GM21619 (cell line): ENCODE measurements at regions not wholly inside any gene's neighbourhood (a gene's known extent, or its start where the extent isn't known, plus 50 kb on each side); places are given as distances from the start of the nearest gene placed in this dataset.
"Not testable (repeated sequence)": the region's sequence is repeated elsewhere in the genome, so short reads cannot be mapped to it uniquely, and the experiment has no call there.

ENCODE experiments used
- ATAC-seq: cut with Tn5 transposase; IDR thresholded peaks from one replicate; pipeline ENCODE4 v1.9.1; 2021; ENCODE audit not compliant: unreplicated experiment

GRCh38 chr1:221602830-221603229 is 139.1 kb downstream of the DUSP10 start:
- no peak for ATAC-seq

GRCh38 chr1:221604390-221604789 is 137.5 kb downstream of the DUSP10 start:
- not testable (repeated sequence) for ATAC-seq

GRCh38 chr1:221604948-221605347 is 136.9 kb downstream of the DUSP10 start:
- no peak for ATAC-seq

- no peak for ATAC-seq
Observed at GRCh38 chr1:221605569-221605968, 136.3 kb downstream of the DUSP10 start.

- ATAC-seq, result no peak
Observed at GRCh38 chr1:221606256-221606655, 135.6 kb downstream of the DUSP10 start.

- ATAC-seq, result no peak
Observed at GRCh38 chr1:221608835-221609320, 133.0 kb downstream of the DUSP10 start.

- ATAC-seq, result no peak
Observed at GRCh38 chr1:221611656-221612046, 130.2 kb downstream of the DUSP10 start.

GRCh38 chr1:221612047-221612777 is 129.7 kb downstream of the DUSP10 start:
- ATAC-seq, result no peak

GRCh38 chr1:221620437-221621384 is 121.2 kb downstream of the DUSP10 start:
- no peak for ATAC-seq

- no peak for ATAC-seq
Observed at GRCh38 chr1:221621683-221622082, 120.2 kb downstream of the DUSP10 start.

GRCh38 chr1:221622389-221622788 is 119.5 kb downstream of the DUSP10 start:
- no peak for ATAC-seq

GRCh38 chr1:221625026-221625425 is 116.9 kb downstream of the DUSP10 start:
- no peak for ATAC-seq

GRCh38 chr1:221626041-221626440 is 115.8 kb downstream of the DUSP10 start:
- ATAC-seq, result no peak

GRCh38 chr1:221630236-221630635 is 111.7 kb downstream of the DUSP10 start:
- no peak for ATAC-seq

GRCh38 chr1:221631556-221631955 is 110.3 kb downstream of the DUSP10 start:
- no peak for ATAC-seq

GRCh38 chr1:221632072-221632471 is 109.8 kb downstream of the DUSP10 start:
- ATAC-seq, result no peak

- no peak for ATAC-seq
Observed at GRCh38 chr1:221633841-221634409, 108.0 kb downstream of the DUSP10 start.

GRCh38 chr1:221634606-221635005 is 107.3 kb downstream of the DUSP10 start:
- no peak for ATAC-seq

GRCh38 chr1:221635305-221635704 is 106.6 kb downstream of the DUSP10 start:
- ATAC-seq, result no peak

GRCh38 chr1:221636096-221636495 is 105.8 kb downstream of the DUSP10 start:
- ATAC-seq, result no peak

GRCh38 chr1:221636967-221637366 is 104.9 kb downstream of the DUSP10 start:
- no peak for ATAC-seq

GRCh38 chr1:221637641-221638041 is 104.2 kb downstream of the DUSP10 start:
- no peak for ATAC-seq
